ENCODE measurements at regions not wholly inside any gene's neighbourhood (a gene's known extent, or its start where the extent isn't known, plus 50 kb on each side); places are given as distances from the start of the nearest gene placed in this dataset.

- TF ChIP-seq, protein P1, sequence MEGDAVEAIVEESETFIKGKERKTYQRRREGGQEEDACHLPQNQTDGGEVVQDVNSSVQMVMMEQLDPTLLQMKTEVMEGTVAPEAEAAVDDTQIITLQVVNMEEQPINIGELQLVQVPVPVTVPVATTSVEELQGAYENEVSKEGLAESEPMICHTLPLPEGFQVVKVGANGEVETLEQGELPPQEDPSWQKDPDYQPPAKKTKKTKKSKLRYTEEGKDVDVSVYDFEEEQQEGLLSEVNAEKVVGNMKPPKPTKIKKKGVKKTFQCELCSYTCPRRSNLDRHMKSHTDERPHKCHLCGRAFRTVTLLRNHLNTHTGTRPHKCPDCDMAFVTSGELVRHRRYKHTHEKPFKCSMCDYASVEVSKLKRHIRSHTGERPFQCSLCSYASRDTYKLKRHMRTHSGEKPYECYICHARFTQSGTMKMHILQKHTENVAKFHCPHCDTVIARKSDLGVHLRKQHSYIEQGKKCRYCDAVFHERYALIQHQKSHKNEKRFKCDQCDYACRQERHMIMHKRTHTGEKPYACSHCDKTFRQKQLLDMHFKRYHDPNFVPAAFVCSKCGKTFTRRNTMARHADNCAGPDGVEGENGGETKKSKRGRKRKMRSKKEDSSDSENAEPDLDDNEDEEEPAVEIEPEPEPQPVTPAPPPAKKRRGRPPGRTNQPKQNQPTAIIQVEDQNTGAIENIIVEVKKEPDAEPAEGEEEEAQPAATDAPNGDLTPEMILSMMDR (IDR thresholded peaks at IDR 0.05; ENCODE audit: low read depth, low read length), result no peak
- no peak for DNase-seq (ENCODE audit: low read depth in 2 of 2)
- no peak overlapping the region for H3K4me3 ChIP-seq (replicated peaks in 1 of 2; ENCODE audit: low read depth in 2 of 2, low read length in 2 of 2)
These were observed 368.0 kb upstream of the PRMT6 start for GRCh38 chr1:106688446-106688845.

- no peak for DNase-seq (ENCODE audit: low read depth in 2 of 2)
These were observed 357.8 kb upstream of the PRMT6 start for GRCh38 chr1:106698660-106699059.

GRCh38 chr1:106699433-106699832, 357.0 kb upstream of the PRMT6 start:
- H3K4me3 ChIP-seq (replicated peaks in 1 of 2; ENCODE audit: low read depth in 2 of 2, low read length in 2 of 2), result no peak overlapping the region
- DNase-seq (ENCODE audit: low read depth in 2 of 2), result peak in 1 of 2 donors; percentile 7
- TF ChIP-seq, protein P1 (IDR thresholded peaks at IDR 0.05; ENCODE audit: low read depth, low read length), result no peak

More at GRCh38 chr1:106698660-106699059, 357.8 kb upstream of the PRMT6 start:
- TF ChIP-seq, protein P1 (IDR thresholded peaks at IDR 0.05; ENCODE audit: low read depth, low read length), result no peak
- H3K4me3 ChIP-seq (replicated peaks in 1 of 2; ENCODE audit: low read depth in 2 of 2, low read length in 2 of 2), result no peak overlapping the region

- H3K4me3 ChIP-seq (replicated peaks in 1 of 2; ENCODE audit: low read depth in 2 of 2, low read length in 2 of 2), result no peak overlapping the region
- DNase-seq (ENCODE audit: low read depth in 2 of 2), result peak; percentile 1 to 16
- TF ChIP-seq, protein P1 (IDR thresholded peaks at IDR 0.05; ENCODE audit: low read depth, low read length), result no peak
These were observed 356.3 kb upstream of the PRMT6 start for GRCh38 chr1:106700211-106700610.

- TF ChIP-seq, protein P1 (IDR thresholded peaks at IDR 0.05; ENCODE audit: low read depth, low read length), result no peak
These were observed 350.5 kb upstream of the PRMT6 start for GRCh38 chr1:106705971-106706370.

DNA sequence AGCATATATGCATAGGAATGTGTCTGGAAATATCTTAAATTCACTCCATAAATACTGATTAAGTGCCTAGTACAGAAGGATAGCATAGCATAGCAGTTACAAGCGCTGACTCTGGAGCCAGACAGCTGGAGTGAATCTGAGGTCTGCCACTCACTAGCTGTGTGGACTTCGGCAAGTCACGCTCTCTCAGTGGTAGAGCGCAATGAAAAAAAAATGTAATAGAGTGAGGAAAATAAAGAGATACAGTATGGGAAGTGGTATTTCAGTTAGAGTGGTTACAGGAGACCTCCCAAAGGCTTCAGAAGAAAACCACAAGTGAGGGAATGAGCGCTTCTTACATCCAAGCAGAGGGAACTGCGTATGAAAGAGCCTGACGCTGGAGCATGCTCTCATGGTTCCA, 338.9 kb upstream of the PRMT6 start:
- H3K4me3 ChIP-seq (replicated peaks in 1 of 2; ENCODE audit: low read depth in 2 of 2, low read length in 2 of 2), result no peak overlapping the region
- TF ChIP-seq, protein P1 (IDR thresholded peaks at IDR 0.05; ENCODE audit: low read depth, low read length), result no peak
- no peak for DNase-seq (ENCODE audit: low read depth in 2 of 2)

More at GRCh38 chr1:106705971-106706370, 350.5 kb upstream of the PRMT6 start:
- no peak overlapping the region for H3K4me3 ChIP-seq (replicated peaks in 1 of 2; ENCODE audit: low read depth in 2 of 2, low read length in 2 of 2)
- DNase-seq (ENCODE audit: low read depth in 2 of 2), result no peak

DNA sequence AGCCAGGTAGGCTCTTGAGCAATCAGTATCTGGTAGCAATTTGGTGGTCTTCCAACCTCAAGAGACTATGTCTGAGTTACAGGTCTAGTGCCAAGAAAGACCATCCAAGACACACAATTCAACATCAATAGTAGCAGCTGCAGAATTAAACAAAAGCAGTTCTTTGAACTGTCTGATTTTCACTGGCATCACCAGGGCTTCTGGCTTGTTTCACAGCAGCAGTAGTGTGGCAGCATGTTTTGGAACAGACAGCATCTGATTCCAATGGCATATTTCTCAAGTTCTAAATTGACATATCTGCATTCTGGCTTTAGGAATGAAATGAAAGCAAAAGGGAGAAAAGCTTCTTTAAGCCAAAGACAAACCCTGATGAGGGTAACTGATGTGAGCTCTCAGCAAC, 334.7 kb upstream of the PRMT6 start:
- TF ChIP-seq, protein P1 (IDR thresholded peaks at IDR 0.05; ENCODE audit: low read depth, low read length), result no peak
- no peak for DNase-seq (ENCODE audit: low read depth in 2 of 2)
- no peak overlapping the region for H3K4me3 ChIP-seq (replicated peaks in 1 of 2; ENCODE audit: low read depth in 2 of 2, low read length in 2 of 2)

Measured in cardiac fibroblast (primary cell).